HEK293T (cell line): ENCODE measurements at regions not wholly inside any gene's neighbourhood (a gene's known extent, or its start where the extent isn't known, plus 50 kb on each side); places are given as distances from the start of the nearest gene placed in this dataset.

Experiments
- BHLHE40 ChIP-seq: fragments of 450-650 bp; IDR thresholded peaks from 2 replicates; pipeline ENCODE4 v1.6.1; 2016; ENCODE audit warnings: mild to moderate bottlenecking, moderate library complexity, borderline replicate concordance
- ELF4 ChIP-seq: fragments of 450-650 bp; IDR thresholded peaks from 2 replicates; pipeline ENCODE4 v1.6.1; 2017; ENCODE audit warnings: antibody characterized with exemption
- FOXA1 ChIP-seq: fragments of 450-650 bp; IDR thresholded peaks from 2 replicates; pipeline ENCODE4 v1.6.1; 2016; ENCODE audit warnings: mild to moderate bottlenecking
- FOXM1 ChIP-seq: fragments of 450-650 bp; IDR thresholded peaks from 2 replicates; pipeline ENCODE4 v1.6.1; 2017; ENCODE audit warnings: mild to moderate bottlenecking, borderline replicate concordance
- HDGF ChIP-seq: fragments of 450-650 bp; IDR thresholded peaks from 2 replicates; pipeline ENCODE4 v1.6.1; 2017; ENCODE audit warnings: antibody characterized with exemption, borderline replicate concordance
- L3MBTL2 ChIP-seq: fragments of 450-650 bp; conservative IDR thresholded peaks from 2 replicates; pipeline ENCODE4 v1.6.1; 2016; ENCODE audit warnings: mild to moderate bottlenecking
- LEF1 ChIP-seq: fragments of 450-650 bp; IDR thresholded peaks from 2 replicates; pipeline ENCODE4 v1.6.1; 2017; ENCODE audit warnings: mild to moderate bottlenecking, borderline replicate concordance
- NFRKB ChIP-seq: fragments of 450-650 bp; IDR thresholded peaks from 2 replicates; pipeline ENCODE4 v1.6.1; 2016; ENCODE audit warnings: mild to moderate bottlenecking, moderate library complexity
- PKNOX1 ChIP-seq: fragments of 450-650 bp; IDR thresholded peaks from 2 replicates; pipeline ENCODE4 v1.6.1; 2016
- SP1 ChIP-seq: fragments of 450-650 bp; IDR thresholded peaks from 2 replicates; pipeline ENCODE4 v1.6.1; 2017
- SUZ12 ChIP-seq: fragments of 450-650 bp; IDR thresholded peaks from 2 replicates; pipeline ENCODE4 v1.6.1; 2016; ENCODE audit warnings: mild to moderate bottlenecking
- TARDBP ChIP-seq: fragments of 450-650 bp; IDR thresholded peaks from 2 replicates; pipeline ENCODE4 v1.6.1; 2016
- ZNF384 ChIP-seq: fragments of 450-650 bp; IDR thresholded peaks from 2 replicates; pipeline ENCODE4 v1.6.1; 2016

DNA sequence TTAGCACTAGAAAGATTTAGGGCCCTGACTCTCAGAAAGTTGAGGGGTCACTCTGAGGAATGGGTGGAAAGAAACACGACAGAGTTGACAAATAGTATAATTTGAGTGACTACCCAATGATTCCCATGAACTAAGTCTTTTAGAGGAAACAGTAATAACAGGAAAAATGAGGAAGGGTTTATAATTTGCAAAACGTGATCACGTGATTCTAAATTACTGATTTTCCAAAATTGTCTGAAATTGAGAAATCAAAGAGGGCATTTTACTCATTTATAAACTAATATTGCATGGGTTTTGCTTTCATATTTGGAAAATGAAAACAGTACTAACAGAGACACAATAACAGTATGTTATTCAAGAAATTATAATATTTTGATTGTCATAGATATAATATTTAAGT lies 1335.7 kb downstream of the PLA2G4A start:
- no peak for TF ChIP-seq SP1
- TF ChIP-seq SUZ12 = no peak
- no peak for TF ChIP-seq FOXM1
- TF ChIP-seq NFRKB = no peak
- no peak for TF ChIP-seq HDGF
- TF ChIP-seq TARDBP = no peak
- no peak for TF ChIP-seq BHLHE40
- TF ChIP-seq L3MBTL2 = no peak
- TF ChIP-seq PKNOX1 = no peak
- TF ChIP-seq ZNF384 = no peak
- TF ChIP-seq FOXA1 = no peak
- no peak for TF ChIP-seq ELF4
- no peak for TF ChIP-seq LEF1
